SK-N-SH (cell line): ENCODE measurements at regions not wholly inside any gene's neighbourhood (a gene's known extent, or its start where the extent isn't known, plus 50 kb on each side); places are given as distances from the start of the nearest gene placed in this dataset.

Source experiments
- CTCF ChIA-PET: fragments of 300-600, 350-600 bp; formaldehyde crosslinking; extraction: SDS; loops from one replicate; lab custom pipeline; 2021; lab: Yijun Ruan, JAX
- POLR2A ChIA-PET: fragments of 350-600 bp; sonication (Branson Sonifier 250); formaldehyde crosslinking; extraction: SDS; loops from one replicate; lab custom pipeline; 2020; ENCODE audit warnings: antibody characterized with exemption, inconsistent platforms; lab: Yijun Ruan, JAX
- DNase-seq: peaks from one replicate; pipeline ENCODE4 v3.0.0; 2012
- H2AFZ ChIP-seq: fragments of 200-600 bp; sonication (generic); 2 replicates; pipeline ENCODE4 v1.8.1; 2016; ENCODE audit warnings: antibody characterized with exemption, mild to moderate bottlenecking, low read depth
- H3F3A ChIP-seq: fragments of 200-600 bp; sonication (generic); replicated peaks from 2 replicates; pipeline ENCODE3; 2016; ENCODE audit warnings: antibody characterized with exemption, mild to moderate bottlenecking; ENCODE audit not compliant: insufficient read depth
- H3K27ac ChIP-seq, 2 experiments: fragments of 200-500 bp in 1 of 2; fragments of 200-600 bp in 1 of 2; sonication (Bioruptor generic) in 1 of 2; sonication (generic), shearing (Covaris generic) in 1 of 2; 2 replicates each; pipeline versions ENCODE4 v1.5.1 to v1.6.1; 2014 to 2016; ENCODE audit warnings: low read depth in 2 of 2, inconsistent platforms in 1 of 2, low read length in 1 of 2, mild to moderate bottlenecking in 1 of 2, mixed read lengths in 1 of 2
- H3K27me3 ChIP-seq: fragments of 200-600 bp; sonication (generic), shearing (Covaris generic); 2 replicates; pipeline ENCODE4 v1.6.1; 2016; ENCODE audit warnings: mixed run types; ENCODE audit not compliant: insufficient read depth
- H3K36me3 ChIP-seq, 2 experiments: fragments of 200-500 bp in 1 of 2; fragments of 200-600 bp in 1 of 2; sonication (Bioruptor generic) in 1 of 2; sonication (generic) in 1 of 2; replicated peaks in 1 of 2; 2 replicates each; pipeline versions ENCODE3 to v1.5.1; 2014 to 2016; ENCODE audit warnings: low read length in 1 of 2, mild to moderate bottlenecking in 1 of 2; ENCODE audit not compliant: insufficient read depth in 2 of 2, control insufficient read depth in 1 of 2
- H3K4me1 ChIP-seq, 2 experiments: fragments of 200-500 bp in 1 of 2; fragments of 200-600 bp in 1 of 2; sonication (Bioruptor generic) in 1 of 2; sonication (generic), shearing (Covaris generic) in 1 of 2; 2 replicates each; pipeline versions ENCODE4 v1.5.1 to v1.6.1; 2014 to 2016; ENCODE audit warnings: low read depth in 1 of 2, low read length in 1 of 2, mixed run types in 1 of 2; ENCODE audit not compliant: insufficient read depth in 2 of 2, control insufficient read depth in 1 of 2
- H3K4me2 ChIP-seq: fragments of 200-600 bp; sonication (generic), shearing (Covaris generic); 2 replicates; pipeline ENCODE4 v1.6.1; 2017; ENCODE audit warnings: mixed run types
- H3K4me3 ChIP-seq, 2 experiments: fragments of 200-500 bp in 1 of 2; fragments of 200-600 bp in 1 of 2; sonication (Bioruptor generic) in 1 of 2; sonication (generic), shearing (Covaris generic) in 1 of 2; 2 replicates each; pipeline versions ENCODE4 v1.5.1 to v1.8.1; 2014 to 2016; ENCODE audit warnings: low read depth in 2 of 2, inconsistent platforms in 1 of 2, low read length in 1 of 2, mild to moderate bottlenecking in 1 of 2, mixed read lengths in 1 of 2, moderate library complexity in 1 of 2
- H3K79me2 ChIP-seq: fragments of 200-600 bp; sonication (generic); 2 replicates; pipeline ENCODE4 v1.8.1; 2017; ENCODE audit warnings: mild to moderate bottlenecking; ENCODE audit not compliant: insufficient read depth
- H3K9ac ChIP-seq: fragments of 200-600 bp; sonication (generic); 2 replicates; pipeline ENCODE4 v1.6.1; 2017; ENCODE audit warnings: mixed run types
- H3K9me2 ChIP-seq: fragments of 200-600 bp; sonication (generic); 2 replicates; pipeline ENCODE4 v1.6.1; 2017; ENCODE audit warnings: mixed run types
- H3K9me3 ChIP-seq: fragments of 200-600 bp; sonication (generic); 2 replicates; pipeline ENCODE4 v1.6.1; 2017; ENCODE audit warnings: mixed run types, mild to moderate bottlenecking, moderate library complexity
- H4K20me1 ChIP-seq: fragments of 200-600 bp; sonication (generic); 2 replicates; pipeline ENCODE4 v1.6.1; 2017; ENCODE audit warnings: mild to moderate bottlenecking, mixed run types; ENCODE audit not compliant: insufficient read depth
- ELF1 ChIP-seq: IDR thresholded peaks from 2 replicates; pipeline ENCODE4 v1.4.0; 2012
- FOXJ3 ChIP-seq: sonication (generic); formaldehyde crosslinking; IDR thresholded peaks from 2 replicates; pipeline ENCODE4 v1.5.1; 2020; ENCODE audit warnings: mild to moderate bottlenecking, missing genetic modification reagents
- FOXM1 ChIP-seq: IDR thresholded peaks from 2 replicates; pipeline ENCODE4 v1.4.0; 2012; ENCODE audit warnings: low read depth, mild to moderate bottlenecking
- GABPA ChIP-seq: IDR thresholded peaks from 2 replicates; pipeline ENCODE4 v1.4.0; 2012; ENCODE audit warnings: low read depth, mild to moderate bottlenecking
- GATA2 ChIP-seq: sonication (generic); formaldehyde crosslinking; IDR thresholded peaks from 2 replicates; pipeline ENCODE4 v1.5.0; 2020; ENCODE audit warnings: mild to moderate bottlenecking, missing genetic modification reagents
- JUND ChIP-seq: IDR thresholded peaks from 2 replicates; pipeline ENCODE4 v1.4.0; 2012
- MEF2A ChIP-seq: IDR thresholded peaks from 2 replicates; pipeline ENCODE4 v1.4.0; 2012; ENCODE audit warnings: low read depth, borderline replicate concordance
- NFIC ChIP-seq: IDR thresholded peaks from 2 replicates; pipeline ENCODE4 v1.4.0; 2012; ENCODE audit warnings: borderline replicate concordance
- NRF1 ChIP-seq: IDR thresholded peaks from 2 replicates; pipeline ENCODE4 v1.6.1; 2012; ENCODE audit warnings: low read depth, mild to moderate bottlenecking, low read length
- RAD21 ChIP-seq: IDR thresholded peaks from 2 replicates; pipeline ENCODE4 v1.6.1; 2012; ENCODE audit warnings: mild to moderate bottlenecking, low read length
- SMC3 ChIP-seq: IDR thresholded peaks from 2 replicates; pipeline ENCODE4 v1.6.1; 2012; ENCODE audit warnings: low read depth, low read length, improper control_type of control experiment
- TAF1 ChIP-seq: IDR thresholded peaks from 2 replicates; pipeline ENCODE4 v1.6.1; 2012; ENCODE audit warnings: low read depth, mild to moderate bottlenecking, low read length, moderate library complexity, borderline replicate concordance
- WGBS: methylation state at CpG from one replicate; pipeline ENCODE4 v1.1.6; 2017; ENCODE audit warnings: low lambda C conversion rate; 5-methylcytosine and 5-hydroxymethylcytosine counted together
- TF ChIP-seq, protein P1 (sequence below): fragments of 150-350 bp; IDR thresholded peaks from 2 replicates; pipeline ENCODE4 v1.6.1; 2016; ENCODE audit warnings: mild to moderate bottlenecking, low read depth, low read length
- TF ChIP-seq, protein P2 (sequence below): IDR thresholded peaks from 2 replicates; pipeline ENCODE4 v1.4.0; 2012; ENCODE audit warnings: low read depth, borderline replicate concordance
- TF ChIP-seq, protein P3 (sequence below): IDR thresholded peaks from 2 replicates; pipeline ENCODE4 v1.4.0; 2012; ENCODE audit warnings: low read depth
- TF ChIP-seq, protein P4 (sequence below): fragments of 200-600 bp; sonication (generic); IDR thresholded peaks from 2 replicates; pipeline ENCODE4 v1.6.1; 2017; ENCODE audit warnings: antibody characterized with exemption, mild to moderate bottlenecking, moderate library complexity
- TF ChIP-seq, protein P5 (sequence below): IDR thresholded peaks from 2 replicates; pipeline ENCODE4 v1.6.1; 2012; ENCODE audit warnings: mild to moderate bottlenecking, low read depth, low read length, moderate library complexity
- TF ChIP-seq, protein P6 (sequence below): IDR thresholded peaks from 2 replicates; pipeline ENCODE4 v1.4.0; 2012; ENCODE audit warnings: low read depth, borderline replicate concordance

DNA sequence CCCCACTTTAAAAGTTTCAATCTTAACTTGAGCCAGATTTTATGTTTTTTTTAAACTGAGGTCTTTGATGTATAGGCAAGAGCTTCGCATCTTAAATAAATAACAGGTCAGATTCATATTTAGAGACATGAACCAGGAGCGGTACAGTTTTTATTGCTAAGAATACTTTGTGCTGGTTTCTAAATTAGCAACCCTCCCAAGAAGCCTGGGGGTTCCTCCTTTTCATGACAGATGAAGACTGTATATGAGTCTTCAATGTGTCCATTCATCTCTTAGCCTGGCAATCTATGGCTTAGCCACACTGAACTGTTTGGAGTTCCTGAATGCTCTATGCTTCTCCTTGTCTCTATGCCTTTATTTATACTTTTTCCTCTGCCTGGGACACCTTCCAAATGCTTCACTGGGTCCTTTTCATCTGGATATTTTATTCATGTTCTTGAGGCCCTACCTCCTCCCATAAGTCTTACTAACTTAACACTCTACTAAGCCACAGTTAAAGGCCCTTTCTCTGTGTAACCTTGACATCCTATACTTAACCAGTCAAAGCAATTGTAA lies 338.6 kb downstream of the INSC start:
- 28% methylated on average over 2 of the region's 2 CpGs for WGBS
- POLR2A ChIA-PET: no interaction called here
- CTCF ChIA-PET: no interaction called here

DNA sequence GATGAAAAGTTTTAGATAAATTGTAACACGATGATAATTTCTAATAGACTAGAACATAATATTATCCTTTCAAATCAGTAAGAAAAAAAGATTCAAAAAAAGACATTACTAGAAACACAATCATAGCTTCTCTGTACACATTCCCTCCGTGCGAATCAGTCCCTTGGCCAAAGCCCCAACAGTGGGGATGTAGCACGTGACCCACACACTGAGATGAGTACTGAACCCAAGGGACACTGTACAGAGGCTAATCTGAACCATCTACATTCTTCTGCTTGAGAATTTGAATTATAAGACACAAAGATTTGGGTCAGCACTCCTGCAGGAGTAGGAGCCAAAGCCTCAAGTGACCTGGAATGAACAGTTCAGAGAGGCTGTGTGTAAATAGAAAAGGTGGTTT lies 353.7 kb downstream of the INSC start:
- H3K9me3 ChIP-seq: no peaks in the 10 kb centered on the region
- H3K4me1 ChIP-seq: peaks cover 0 to 13% of the 10 kb centered on the region in 2 experiments; a peak in 2 of 4 replicates
- H3K4me2 ChIP-seq: no peak overlapping the region
- H3K27ac ChIP-seq: no peak overlapping the region
- no peaks in the 10 kb centered on the region for H3K9me2 ChIP-seq
- no peaks in the 10 kb centered on the region for H3K36me3 ChIP-seq
- H3K4me3 ChIP-seq: no peak overlapping the region
- CTCF ChIA-PET: no interaction called here
- POLR2A ChIA-PET: no interaction called here
- H3K79me2 ChIP-seq: no peaks in the 10 kb centered on the region
- no peak overlapping the region for H2AFZ ChIP-seq
- no peaks in the 10 kb centered on the region for H4K20me1 ChIP-seq
- DNase-seq: no peak
- no peaks in the 10 kb centered on the region for H3K27me3 ChIP-seq
- no peaks in the 10 kb centered on the region for H3F3A ChIP-seq
- H3K9ac ChIP-seq: no peak overlapping the region
- WGBS: 35% methylated on average over 4 of the region's 4 CpGs
- TF ChIP-seq FOXJ3 (CRISPR knock-in tag) (no peak), GATA2 (CRISPR knock-in tag) (no peak), ELF1 (no peak), GABPA (no peak), NFIC (no peak), RAD21 (no peak), NRF1 (no peak), FOXM1 (no peak), SMC3 (no peak)
- TF ChIP-seq, protein P1, sequence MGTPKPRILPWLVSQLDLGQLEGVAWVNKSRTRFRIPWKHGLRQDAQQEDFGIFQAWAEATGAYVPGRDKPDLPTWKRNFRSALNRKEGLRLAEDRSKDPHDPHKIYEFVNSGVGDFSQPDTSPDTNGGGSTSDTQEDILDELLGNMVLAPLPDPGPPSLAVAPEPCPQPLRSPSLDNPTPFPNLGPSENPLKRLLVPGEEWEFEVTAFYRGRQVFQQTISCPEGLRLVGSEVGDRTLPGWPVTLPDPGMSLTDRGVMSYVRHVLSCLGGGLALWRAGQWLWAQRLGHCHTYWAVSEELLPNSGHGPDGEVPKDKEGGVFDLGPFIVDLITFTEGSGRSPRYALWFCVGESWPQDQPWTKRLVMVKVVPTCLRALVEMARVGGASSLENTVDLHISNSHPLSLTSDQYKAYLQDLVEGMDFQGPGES: no peak
- TF ChIP-seq, protein P2, sequence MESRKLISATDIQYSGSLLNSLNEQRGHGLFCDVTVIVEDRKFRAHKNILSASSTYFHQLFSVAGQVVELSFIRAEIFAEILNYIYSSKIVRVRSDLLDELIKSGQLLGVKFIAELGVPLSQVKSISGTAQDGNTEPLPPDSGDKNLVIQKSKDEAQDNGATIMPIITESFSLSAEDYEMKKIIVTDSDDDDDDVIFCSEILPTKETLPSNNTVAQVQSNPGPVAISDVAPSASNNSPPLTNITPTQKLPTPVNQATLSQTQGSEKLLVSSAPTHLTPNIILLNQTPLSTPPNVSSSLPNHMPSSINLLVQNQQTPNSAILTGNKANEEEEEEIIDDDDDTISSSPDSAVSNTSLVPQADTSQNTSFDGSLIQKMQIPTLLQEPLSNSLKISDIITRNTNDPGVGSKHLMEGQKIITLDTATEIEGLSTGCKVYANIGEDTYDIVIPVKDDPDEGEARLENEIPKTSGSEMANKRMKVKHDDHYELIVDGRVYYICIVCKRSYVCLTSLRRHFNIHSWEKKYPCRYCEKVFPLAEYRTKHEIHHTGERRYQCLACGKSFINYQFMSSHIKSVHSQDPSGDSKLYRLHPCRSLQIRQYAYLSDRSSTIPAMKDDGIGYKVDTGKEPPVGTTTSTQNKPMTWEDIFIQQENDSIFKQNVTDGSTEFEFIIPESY: no peak
- TF ChIP-seq, protein P3, sequence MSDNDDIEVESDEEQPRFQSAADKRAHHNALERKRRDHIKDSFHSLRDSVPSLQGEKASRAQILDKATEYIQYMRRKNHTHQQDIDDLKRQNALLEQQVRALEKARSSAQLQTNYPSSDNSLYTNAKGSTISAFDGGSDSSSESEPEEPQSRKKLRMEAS: no peak
- TF ChIP-seq, protein P4, sequence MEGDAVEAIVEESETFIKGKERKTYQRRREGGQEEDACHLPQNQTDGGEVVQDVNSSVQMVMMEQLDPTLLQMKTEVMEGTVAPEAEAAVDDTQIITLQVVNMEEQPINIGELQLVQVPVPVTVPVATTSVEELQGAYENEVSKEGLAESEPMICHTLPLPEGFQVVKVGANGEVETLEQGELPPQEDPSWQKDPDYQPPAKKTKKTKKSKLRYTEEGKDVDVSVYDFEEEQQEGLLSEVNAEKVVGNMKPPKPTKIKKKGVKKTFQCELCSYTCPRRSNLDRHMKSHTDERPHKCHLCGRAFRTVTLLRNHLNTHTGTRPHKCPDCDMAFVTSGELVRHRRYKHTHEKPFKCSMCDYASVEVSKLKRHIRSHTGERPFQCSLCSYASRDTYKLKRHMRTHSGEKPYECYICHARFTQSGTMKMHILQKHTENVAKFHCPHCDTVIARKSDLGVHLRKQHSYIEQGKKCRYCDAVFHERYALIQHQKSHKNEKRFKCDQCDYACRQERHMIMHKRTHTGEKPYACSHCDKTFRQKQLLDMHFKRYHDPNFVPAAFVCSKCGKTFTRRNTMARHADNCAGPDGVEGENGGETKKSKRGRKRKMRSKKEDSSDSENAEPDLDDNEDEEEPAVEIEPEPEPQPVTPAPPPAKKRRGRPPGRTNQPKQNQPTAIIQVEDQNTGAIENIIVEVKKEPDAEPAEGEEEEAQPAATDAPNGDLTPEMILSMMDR: no peak

More for the DNA sequence above, 338.6 kb downstream of the INSC start:
- H3K36me3 ChIP-seq: no peaks in the 10 kb centered on the region
- no peaks in the 10 kb centered on the region for H3K79me2 ChIP-seq
- H4K20me1 ChIP-seq: no peaks in the 10 kb centered on the region
- TF ChIP-seq TAF1 (no peak), JUND (no peak), MEF2A (no peak), RAD21 (no peak)
- TF ChIP-seq, protein P5, sequence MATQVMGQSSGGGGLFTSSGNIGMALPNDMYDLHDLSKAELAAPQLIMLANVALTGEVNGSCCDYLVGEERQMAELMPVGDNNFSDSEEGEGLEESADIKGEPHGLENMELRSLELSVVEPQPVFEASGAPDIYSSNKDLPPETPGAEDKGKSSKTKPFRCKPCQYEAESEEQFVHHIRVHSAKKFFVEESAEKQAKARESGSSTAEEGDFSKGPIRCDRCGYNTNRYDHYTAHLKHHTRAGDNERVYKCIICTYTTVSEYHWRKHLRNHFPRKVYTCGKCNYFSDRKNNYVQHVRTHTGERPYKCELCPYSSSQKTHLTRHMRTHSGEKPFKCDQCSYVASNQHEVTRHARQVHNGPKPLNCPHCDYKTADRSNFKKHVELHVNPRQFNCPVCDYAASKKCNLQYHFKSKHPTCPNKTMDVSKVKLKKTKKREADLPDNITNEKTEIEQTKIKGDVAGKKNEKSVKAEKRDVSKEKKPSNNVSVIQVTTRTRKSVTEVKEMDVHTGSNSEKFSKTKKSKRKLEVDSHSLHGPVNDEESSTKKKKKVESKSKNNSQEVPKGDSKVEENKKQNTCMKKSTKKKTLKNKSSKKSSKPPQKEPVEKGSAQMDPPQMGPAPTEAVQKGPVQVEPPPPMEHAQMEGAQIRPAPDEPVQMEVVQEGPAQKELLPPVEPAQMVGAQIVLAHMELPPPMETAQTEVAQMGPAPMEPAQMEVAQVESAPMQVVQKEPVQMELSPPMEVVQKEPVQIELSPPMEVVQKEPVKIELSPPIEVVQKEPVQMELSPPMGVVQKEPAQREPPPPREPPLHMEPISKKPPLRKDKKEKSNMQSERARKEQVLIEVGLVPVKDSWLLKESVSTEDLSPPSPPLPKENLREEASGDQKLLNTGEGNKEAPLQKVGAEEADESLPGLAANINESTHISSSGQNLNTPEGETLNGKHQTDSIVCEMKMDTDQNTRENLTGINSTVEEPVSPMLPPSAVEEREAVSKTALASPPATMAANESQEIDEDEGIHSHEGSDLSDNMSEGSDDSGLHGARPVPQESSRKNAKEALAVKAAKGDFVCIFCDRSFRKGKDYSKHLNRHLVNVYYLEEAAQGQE: no peak
- TF ChIP-seq, protein P6, sequence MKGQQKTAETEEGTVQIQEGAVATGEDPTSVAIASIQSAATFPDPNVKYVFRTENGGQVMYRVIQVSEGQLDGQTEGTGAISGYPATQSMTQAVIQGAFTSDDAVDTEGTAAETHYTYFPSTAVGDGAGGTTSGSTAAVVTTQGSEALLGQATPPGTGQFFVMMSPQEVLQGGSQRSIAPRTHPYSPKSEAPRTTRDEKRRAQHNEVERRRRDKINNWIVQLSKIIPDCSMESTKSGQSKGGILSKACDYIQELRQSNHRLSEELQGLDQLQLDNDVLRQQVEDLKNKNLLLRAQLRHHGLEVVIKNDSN: no peak
- no peaks in the 10 kb centered on the region for H3K9me3 ChIP-seq
- H3K4me2 ChIP-seq: no peak overlapping the region
- H3K4me3 ChIP-seq: no peak overlapping the region
- no peak for DNase-seq
- H3F3A ChIP-seq: no peaks in the 10 kb centered on the region
- no peaks in the 10 kb centered on the region for H3K27me3 ChIP-seq
- H3K9me2 ChIP-seq: no peaks in the 10 kb centered on the region
- no peak overlapping the region for H3K27ac ChIP-seq
- H3K9ac ChIP-seq: no peak overlapping the region
- no peaks in the 10 kb centered on the region for H3K4me1 ChIP-seq
- no peak overlapping the region for H2AFZ ChIP-seq
